Left lung (tissue), 4 donors: ENCODE measurements at regions not wholly inside any gene's neighbourhood (a gene's known extent, or its start where the extent isn't known, plus 50 kb on each side); places are given as distances from the start of the nearest gene placed in this dataset.

Experiments
- ATAC-seq: fragments of 200-7000 bp; cut with Tn5 transposase; one replicate; pipeline ENCODE4 v1.9.1; 2020; ENCODE audit warnings: moderate library complexity
- DNase-seq, 4 donors: peaks; one replicate each; pipeline ENCODE4 v3.0.0-alpha.2; 2013 to 2020
- H3K27ac ChIP-seq, 2 donors: fragments of 200-600 bp; sonication (generic) in 1 of 2; one replicate each; pipeline versions ENCODE4 v1.5.0 to v1.8.0; 2020 to 2021
- H3K27me3 ChIP-seq, 2 donors: fragments of 200-600 bp; sonication (generic) in 1 of 2; one replicate each; pipeline versions ENCODE4 v1.5.0 to v1.8.0; 2020 to 2021
- H3K36me3 ChIP-seq, 2 donors: fragments of 200-600 bp; sonication (generic) in 1 of 2; one replicate each; pipeline versions ENCODE4 v1.5.0 to v1.8.0; 2020 to 2021
- H3K4me1 ChIP-seq, 2 donors: fragments of 200-600 bp; one replicate each; pipeline ENCODE4 v1.8.0; 2021
- H3K4me3 ChIP-seq, 2 donors: fragments of 200-600 bp; sonication (generic) in 1 of 2; one replicate each; pipeline versions ENCODE4 v1.5.0 to v1.8.0; 2020 to 2021; ENCODE audit warnings: mild to moderate bottlenecking in 1 of 2
- H3K9me3 ChIP-seq, 2 donors: fragments of 200-600 bp; sonication (generic) in 1 of 2; one replicate each; pipeline versions ENCODE4 v1.5.0 to v1.8.0; 2020 to 2021
- CTCF ChIP-seq, 2 donors: fragments of 200-600 bp; sonication (generic) in 1 of 2; IDR thresholded peaks; one replicate each; pipeline versions ENCODE4 v1.5.0 to v1.8.0; 2021; ENCODE audit warnings: antibody characterized with exemption in 2 of 2
- intact Hi-C, 2 donors: fragments of 100-400 bp; cut with DNase I; formaldehyde crosslinking; loops; one replicate each; pipeline versions ENCODE4 v1.11.2 to v1.14.2; 2022
- donor health status: DM: no; HTN: yes; CAD: no.
- donor health status: DM: no; HTN: no; CAD: no.

- no peak overlapping the region for H3K4me3 ChIP-seq
- no peaks in the 10 kb centered on the region for H3K36me3 ChIP-seq
- no peak for TF ChIP-seq CTCF (IDR thresholded peaks at IDR 0.05)
- intact Hi-C loops: no loop called here
- DNase-seq: no peak
- peaks cover 5 to 12% of the 10 kb centered on the region in 2 donors for H3K4me1 ChIP-seq
- no peaks in the 10 kb centered on the region for H3K9me3 ChIP-seq
- no peaks in the 10 kb centered on the region for H3K27me3 ChIP-seq
- ATAC-seq: no peak
- no peak overlapping the region for H3K27ac ChIP-seq
Observed at GRCh38 chr4:128550060-128550459, 259.4 kb upstream of the JADE1 start.

DNA sequence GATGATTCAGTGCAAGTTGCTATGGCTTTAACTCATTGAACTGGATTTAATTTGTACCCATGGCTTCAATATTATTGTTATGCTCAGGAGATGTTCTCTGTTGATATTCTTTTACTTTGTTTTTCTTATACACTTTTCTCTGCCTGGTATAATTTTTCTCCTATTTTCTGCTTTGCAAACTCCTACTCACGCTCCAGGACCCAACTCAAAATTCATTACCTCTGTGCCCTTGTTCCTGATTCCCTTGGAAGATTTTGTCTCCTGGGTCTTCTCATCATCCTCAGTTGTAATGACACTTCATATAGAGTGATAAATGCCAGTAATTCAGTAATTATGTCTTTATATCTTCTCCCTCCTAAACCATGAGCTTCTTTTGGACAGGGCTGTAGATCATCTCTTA is 259.9 kb upstream of the JADE1 start:
- Histone ChIP-seq H3K27me3 (no peaks in the 10 kb centered on the region), H3K27ac (no peak overlapping the region), H3K4me3 (no peak overlapping the region), H3K4me1 (peaks cover 5 to 12% of the 10 kb centered on the region in 2 donors), H3K9me3 (no peaks in the 10 kb centered on the region), H3K36me3 (no peaks in the 10 kb centered on the region)
- no peak for DNase-seq
- no peak for ATAC-seq
- intact Hi-C loops: no loop called here
- no peak for TF ChIP-seq CTCF (IDR thresholded peaks at IDR 0.05)

DNA sequence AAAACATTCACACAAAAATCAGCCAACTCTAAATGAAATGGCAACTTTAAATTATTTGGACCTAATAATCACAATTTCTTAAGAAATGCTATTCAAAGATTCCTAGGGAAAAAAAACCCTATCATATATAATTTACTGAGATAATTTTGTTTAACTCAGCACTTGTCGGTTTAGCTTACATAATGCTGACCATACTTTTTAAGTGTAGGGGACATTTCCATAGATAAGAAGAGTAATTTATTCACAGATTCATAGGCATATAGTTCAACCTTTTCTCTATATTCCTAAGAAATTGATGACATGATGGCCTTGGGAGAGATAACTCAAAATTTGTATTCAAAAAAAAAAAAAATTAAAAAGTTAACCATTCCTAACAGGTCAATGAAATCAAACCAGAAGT is 260.8 kb upstream of the PGRMC2 start:
- Histone ChIP-seq H3K4me1 (peaks cover 0 to 4% of the 10 kb centered on the region in 2 donors), H3K4me3 (no peak overlapping the region), H3K27ac (no peak overlapping the region), H3K9me3 (no peaks in the 10 kb centered on the region), H3K27me3 (no peaks in the 10 kb centered on the region), H3K36me3 (no peaks in the 10 kb centered on the region)
- TF ChIP-seq CTCF (IDR thresholded peaks at IDR 0.05): no peak
- DNase-seq (no peak), ATAC-seq (no peak)
- intact Hi-C loops: no loop called here

- no peak for DNase-seq
- no peak overlapping the region for H3K27ac ChIP-seq
- H3K4me3 ChIP-seq: no peak overlapping the region
- no peaks in the 10 kb centered on the region for H3K27me3 ChIP-seq
- intact Hi-C loops: no loop called here
- no peaks in the 10 kb centered on the region for H3K36me3 ChIP-seq
- H3K9me3 ChIP-seq: no peaks in the 10 kb centered on the region
- no peak for TF ChIP-seq CTCF (IDR thresholded peaks at IDR 0.05)
- H3K4me1 ChIP-seq: no peaks in the 10 kb centered on the region
- no peak for ATAC-seq
Observed at GRCh38 chr4:128544272-128544671, 256.7 kb upstream of the PGRMC2 start.

DNA sequence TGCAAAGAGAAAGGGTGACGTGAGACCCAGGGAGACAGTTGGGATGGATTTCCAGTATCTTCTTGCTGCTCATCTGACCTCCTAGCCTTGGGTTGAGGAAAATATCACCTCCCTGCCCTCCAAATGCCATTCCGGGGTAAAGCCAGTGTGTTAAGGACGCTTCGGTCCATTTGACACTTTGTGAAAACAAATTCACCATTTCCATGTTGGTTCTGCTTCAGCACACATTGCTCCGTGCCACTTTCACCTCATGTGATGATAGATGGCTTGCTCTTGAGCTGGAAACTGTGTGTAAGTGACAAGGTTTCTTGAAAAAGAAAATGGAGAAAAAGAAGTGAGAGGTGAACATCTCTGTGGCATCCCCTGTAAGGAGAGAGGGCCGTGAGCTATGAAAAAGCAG is 256.1 kb upstream of the PGRMC2 start:
- H3K27ac ChIP-seq: no peak overlapping the region
- no peaks in the 10 kb centered on the region for H3K9me3 ChIP-seq
- no peak for TF ChIP-seq CTCF (IDR thresholded peaks at IDR 0.05)
- no peaks in the 10 kb centered on the region for H3K36me3 ChIP-seq
- no peaks in the 10 kb centered on the region for H3K27me3 ChIP-seq
- DNase-seq (no peak), ATAC-seq (no peak)
- H3K4me1 ChIP-seq: no peaks in the 10 kb centered on the region
- no peak overlapping the region for H3K4me3 ChIP-seq
- intact Hi-C loops: no loop called here
